Osteoblast (primary cell): ENCODE measurements at regions not wholly inside any gene's neighbourhood (a gene's known extent, or its start where the extent isn't known, plus 50 kb on each side); places are given as distances from the start of the nearest gene placed in this dataset.
A peak's percentile ranks its signal among the peaks of the same experiment; 100 is the strongest.

ENCODE experiments used
- DNase-seq: peaks from one replicate; pipeline ENCODE4 v3.0.0; 2011; ENCODE audit warnings: low spot score, mixed read lengths; ENCODE audit not compliant: insufficient read length; ENCODE audit errors: missing footprints
- H2AFZ ChIP-seq: 2 replicates; pipeline ENCODE4 v1.6.0; 2011; ENCODE audit warnings: mild to moderate bottlenecking, low read length
- H3K27ac ChIP-seq: 2 replicates; pipeline ENCODE4 v1.5.1; 2011; ENCODE audit warnings: mild to moderate bottlenecking, low read depth, low read length, moderate library complexity
- H3K27me3 ChIP-seq: 2 replicates; pipeline ENCODE4 v1.6.0; 2012; ENCODE audit warnings: mild to moderate bottlenecking, control low read depth, inconsistent platforms, low read length, moderate library complexity; ENCODE audit not compliant: insufficient read depth
- H3K36me3 ChIP-seq: 2 replicates; pipeline ENCODE4 v1.5.1; 2011; ENCODE audit warnings: mild to moderate bottlenecking, low read length, control low read depth, moderate library complexity; ENCODE audit not compliant: insufficient read depth
- H3K4me1 ChIP-seq: 2 replicates; pipeline ENCODE4 v1.5.1; 2011; ENCODE audit warnings: mild to moderate bottlenecking, low read length, control low read depth, moderate library complexity; ENCODE audit not compliant: insufficient read depth
- H3K4me2 ChIP-seq: 2 replicates; pipeline ENCODE4 v1.6.0; 2011; ENCODE audit warnings: mild to moderate bottlenecking, low read length; ENCODE audit not compliant: insufficient read depth
- H3K4me3 ChIP-seq: fragments of 200-600 bp; sonication (generic); 3 replicates; pipeline ENCODE4 v1.5.1; 2012; ENCODE audit warnings: mild to moderate bottlenecking, low read length, inconsistent platforms; ENCODE audit not compliant: insufficient read depth
- H3K79me2 ChIP-seq: 2 replicates; pipeline ENCODE4 v1.6.0; 2012; ENCODE audit warnings: mild to moderate bottlenecking, low read length, control low read depth, inconsistent platforms; ENCODE audit not compliant: insufficient read depth
- H3K9me3 ChIP-seq: 2 replicates; pipeline ENCODE4 v1.5.1; 2011; ENCODE audit warnings: low read depth, low read length, control low read depth
- H4K20me1 ChIP-seq: 2 replicates; pipeline ENCODE4 v1.6.0; 2012; ENCODE audit warnings: mild to moderate bottlenecking, low read length, control low read depth; ENCODE audit not compliant: insufficient read depth
- TF ChIP-seq, protein P1 (sequence below): IDR thresholded peaks from 2 replicates; pipeline ENCODE4 v1.5.1; 2011; ENCODE audit warnings: mild to moderate bottlenecking, low read depth, low read length, moderate library complexity; ENCODE audit errors: extremely low read depth

DNA sequence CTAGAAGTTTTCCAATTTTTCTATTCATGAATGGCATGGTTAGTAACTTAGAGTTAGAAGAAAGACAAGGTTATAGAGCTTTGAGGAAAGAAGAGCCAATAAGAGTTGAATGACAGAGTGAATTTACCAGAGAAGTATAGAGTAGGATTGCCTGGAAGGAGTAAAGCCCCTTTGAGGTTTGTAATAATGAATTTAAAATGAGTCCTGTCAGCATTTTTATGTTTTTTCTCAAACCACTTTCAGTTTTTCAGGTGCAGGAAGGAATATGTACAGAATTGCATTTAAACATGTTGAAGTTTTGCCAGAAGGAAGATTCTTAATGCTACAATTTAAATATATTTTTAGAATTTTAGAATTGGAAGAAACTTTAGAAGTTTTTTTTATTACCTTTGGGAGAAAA is 408.3 kb downstream of the DSC3 start:
- H3K4me3 ChIP-seq: no peak overlapping the region
- no peaks in the 10 kb centered on the region for H3K79me2 ChIP-seq
- TF ChIP-seq, protein P1, sequence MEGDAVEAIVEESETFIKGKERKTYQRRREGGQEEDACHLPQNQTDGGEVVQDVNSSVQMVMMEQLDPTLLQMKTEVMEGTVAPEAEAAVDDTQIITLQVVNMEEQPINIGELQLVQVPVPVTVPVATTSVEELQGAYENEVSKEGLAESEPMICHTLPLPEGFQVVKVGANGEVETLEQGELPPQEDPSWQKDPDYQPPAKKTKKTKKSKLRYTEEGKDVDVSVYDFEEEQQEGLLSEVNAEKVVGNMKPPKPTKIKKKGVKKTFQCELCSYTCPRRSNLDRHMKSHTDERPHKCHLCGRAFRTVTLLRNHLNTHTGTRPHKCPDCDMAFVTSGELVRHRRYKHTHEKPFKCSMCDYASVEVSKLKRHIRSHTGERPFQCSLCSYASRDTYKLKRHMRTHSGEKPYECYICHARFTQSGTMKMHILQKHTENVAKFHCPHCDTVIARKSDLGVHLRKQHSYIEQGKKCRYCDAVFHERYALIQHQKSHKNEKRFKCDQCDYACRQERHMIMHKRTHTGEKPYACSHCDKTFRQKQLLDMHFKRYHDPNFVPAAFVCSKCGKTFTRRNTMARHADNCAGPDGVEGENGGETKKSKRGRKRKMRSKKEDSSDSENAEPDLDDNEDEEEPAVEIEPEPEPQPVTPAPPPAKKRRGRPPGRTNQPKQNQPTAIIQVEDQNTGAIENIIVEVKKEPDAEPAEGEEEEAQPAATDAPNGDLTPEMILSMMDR: no peak
- no peaks in the 10 kb centered on the region for H3K36me3 ChIP-seq
- no peaks in the 10 kb centered on the region for H4K20me1 ChIP-seq
- DNase-seq: peak; percentile 43
- no peak overlapping the region for H3K27ac ChIP-seq
- H3K9me3 ChIP-seq: no peaks in the 10 kb centered on the region
- no peaks in the 10 kb centered on the region for H3K4me1 ChIP-seq
- no peak overlapping the region for H2AFZ ChIP-seq
- H3K4me2 ChIP-seq: no peak overlapping the region
- no peaks in the 10 kb centered on the region for H3K27me3 ChIP-seq

DNA sequence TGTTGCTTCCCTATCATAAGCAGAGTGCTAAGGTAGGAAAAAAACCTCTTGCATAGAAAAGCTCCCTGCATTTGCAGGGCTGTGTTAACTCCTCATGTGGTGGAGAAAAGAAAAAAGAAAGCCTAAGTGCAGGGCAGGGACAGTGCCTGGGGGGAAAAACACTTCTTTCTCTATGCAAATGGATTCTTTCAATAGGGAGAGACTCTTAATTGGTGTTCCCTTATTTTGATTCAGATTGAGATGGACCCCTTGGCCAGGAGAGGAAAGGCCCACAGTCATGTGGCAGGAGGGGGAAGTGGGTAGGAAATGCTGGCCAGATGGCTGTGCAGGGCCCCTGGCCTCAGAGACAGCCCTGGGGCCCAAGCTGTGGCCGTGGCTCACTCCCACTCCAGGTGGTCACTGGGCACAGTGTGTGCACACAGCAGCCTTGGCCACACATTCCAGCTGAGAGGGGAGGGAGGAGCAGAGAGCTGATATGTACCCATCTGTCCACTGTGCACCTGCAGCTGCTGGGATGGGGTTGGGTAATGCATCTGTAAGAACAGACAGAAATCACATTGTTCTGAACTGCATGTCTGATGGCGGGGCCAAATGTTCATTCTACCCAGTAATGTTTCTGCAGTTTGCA is 410.4 kb downstream of the DSC3 start:
- Histone ChIP-seq H4K20me1 (no peaks in the 10 kb centered on the region), H3K27me3 (no peaks in the 10 kb centered on the region), H3K4me2 (no peak overlapping the region), H3K36me3 (no peaks in the 10 kb centered on the region), H3K27ac (no peak overlapping the region), H3K4me1 (no peaks in the 10 kb centered on the region), H3K9me3 (no peaks in the 10 kb centered on the region), H3K79me2 (no peaks in the 10 kb centered on the region), H3K4me3 (no peak overlapping the region), H2AFZ (no peak overlapping the region)
- DNase-seq: no peak
- TF ChIP-seq, protein P1: no peak

DNA sequence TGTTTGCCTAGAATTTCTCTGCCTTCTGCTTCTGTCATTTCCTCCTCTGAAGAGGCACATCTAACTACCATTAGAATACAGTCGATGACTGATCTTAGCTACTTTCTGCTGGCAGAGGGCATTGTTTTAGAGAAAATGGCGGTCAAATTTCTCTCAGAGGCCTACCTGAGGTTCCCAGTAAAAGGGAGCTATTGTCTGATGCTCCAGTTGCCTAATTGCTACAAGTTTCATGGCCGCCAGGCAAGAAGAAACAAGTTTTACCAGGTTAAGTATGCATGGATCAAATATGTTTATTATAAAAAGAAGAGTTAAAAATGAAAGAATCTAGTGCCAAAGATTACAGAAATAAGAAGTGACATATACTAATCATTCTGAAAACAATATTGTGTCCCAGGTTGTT is 416.6 kb downstream of the DSC3 start:
- Histone ChIP-seq H4K20me1 (no peaks in the 10 kb centered on the region), H2AFZ (no peak overlapping the region), H3K79me2 (no peaks in the 10 kb centered on the region), H3K36me3 (no peaks in the 10 kb centered on the region), H3K4me2 (no peak overlapping the region), H3K9me3 (peaks cover 5% of the 10 kb centered on the region), H3K4me3 (no peak overlapping the region), H3K4me1 (no peaks in the 10 kb centered on the region), H3K27me3 (no peaks in the 10 kb centered on the region), H3K27ac (no peak overlapping the region)
- DNase-seq: no peak
- TF ChIP-seq, protein P1: no peak

DNA sequence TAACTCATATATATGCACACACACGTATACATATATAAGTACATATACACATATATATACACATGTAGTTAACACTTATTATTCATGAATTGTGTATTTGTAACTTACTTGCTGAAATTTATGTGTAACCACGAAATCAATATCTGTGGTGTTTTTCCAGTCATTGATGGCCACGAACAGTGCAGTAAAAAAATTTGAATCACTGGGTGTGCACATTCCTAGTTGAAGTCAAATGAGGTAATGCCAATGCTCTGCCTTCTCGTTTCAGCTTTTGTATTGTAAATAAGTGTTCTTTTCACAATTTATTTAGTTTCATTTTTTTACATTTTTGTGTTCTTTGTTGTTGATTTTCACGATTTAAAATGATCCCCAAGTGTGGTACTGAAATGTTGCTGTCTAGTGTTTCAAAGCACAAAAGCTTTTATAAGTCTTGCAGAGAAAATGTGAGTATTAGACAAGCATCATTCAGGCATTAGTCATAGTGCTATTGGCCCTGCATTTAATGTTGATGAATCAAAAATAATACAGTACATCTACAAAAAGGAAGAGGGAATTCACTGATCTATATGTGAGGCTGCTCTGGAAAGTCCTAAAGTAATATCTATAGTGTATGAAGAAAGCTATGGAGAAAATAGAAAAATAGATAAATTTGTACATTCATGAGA is 419.0 kb downstream of the DSC3 start:
- Histone ChIP-seq H3K4me2 (no peak overlapping the region), H3K4me1 (no peaks in the 10 kb centered on the region), H3K27ac (no peak overlapping the region), H3K79me2 (no peaks in the 10 kb centered on the region), H3K4me3 (no peak overlapping the region), H3K27me3 (no peaks in the 10 kb centered on the region), H4K20me1 (no peaks in the 10 kb centered on the region), H3K9me3 (peaks cover 5% of the 10 kb centered on the region), H2AFZ (no peak overlapping the region), H3K36me3 (no peaks in the 10 kb centered on the region)
- DNase-seq: no peak
- TF ChIP-seq, protein P1: no peak
